ENCODE measurements at regions not wholly inside any gene's neighbourhood (a gene's known extent, or its start where the extent isn't known, plus 50 kb on each side); places are given as distances from the start of the nearest gene placed in this dataset.
"Not testable (repeated sequence)": the region's sequence is repeated elsewhere in the genome, so short reads cannot be mapped to it uniquely, and the experiment has no call there.

- H3K4me3 ChIP-seq (ENCODE audit: low read length), result no peak overlapping the region
- H3K79me2 ChIP-seq (replicated peaks; ENCODE audit: insufficient read depth, low read length), result no peaks in the 10 kb centered on the region
- no peaks in the 10 kb centered on the region for H3K36me3 ChIP-seq (ENCODE audit: insufficient read depth, low read length)
- no peaks in the 10 kb centered on the region for H3K9me2 ChIP-seq (ENCODE audit: insufficient read depth, low read length)
- no peaks in the 10 kb centered on the region for H4K20me1 ChIP-seq (ENCODE audit: insufficient read depth)
- no peaks in the 10 kb centered on the region for H3F3A ChIP-seq (ENCODE audit: insufficient read depth, low read length, poor library complexity, severe bottlenecking)
- H3K27me3 ChIP-seq (ENCODE audit: insufficient read depth, low read depth, low read length), result no peaks in the 10 kb centered on the region
- no peaks in the 10 kb centered on the region for H3K9me3 ChIP-seq (ENCODE audit: low read length)
- no peak overlapping the region for H3K4me2 ChIP-seq (ENCODE audit: low read length)
- H3K27ac ChIP-seq (ENCODE audit: low read length), result no peak overlapping the region
- H3K9ac ChIP-seq (ENCODE audit: low read length), result no peak overlapping the region
- TF ChIP-seq TAF1 (IDR thresholded peaks at IDR 0.05; ENCODE audit: low read depth) (no peak), REST (IDR thresholded peaks at IDR 0.05; ENCODE audit: borderline replicate concordance) (no peak), SMC3 (conservative IDR thresholded peaks at IDR 0.05; ENCODE audit: poor library complexity) (no peak), CTCF (IDR thresholded peaks at IDR 0.05; ENCODE audit: poor library complexity, severe bottlenecking) (no peak), POLR2AphosphoS5 (IDR thresholded peaks at IDR 0.05) (no peak), EP300 (conservative IDR thresholded peaks at IDR 0.05; ENCODE audit: poor library complexity, severe bottlenecking) (no peak), MXI1 (conservative IDR thresholded peaks at IDR 0.05; ENCODE audit: poor library complexity, severe bottlenecking) (no peak), RAD21 (conservative IDR thresholded peaks at IDR 0.05) (no peak), EZH2 (IDR thresholded peaks at IDR 0.05; ENCODE audit: borderline replicate concordance, insufficient read depth, low read length, poor library complexity, severe bottlenecking) (no peak)
- H2AFZ ChIP-seq (ENCODE audit: low read depth, low read length), result no peak overlapping the region
Observed at GRCh38 chrX:63576533-63576932, 208.5 kb downstream of the ARHGEF9 start.

GRCh38 chrX:63575700-63576099, 209.3 kb downstream of the ARHGEF9 start:
- not testable (repeated sequence) for H3F3A ChIP-seq (ENCODE audit: insufficient read depth, low read length, poor library complexity, severe bottlenecking); H2AFZ ChIP-seq (ENCODE audit: low read depth, low read length); H3K36me3 ChIP-seq (ENCODE audit: insufficient read depth, low read length); H3K27ac ChIP-seq (ENCODE audit: low read length); H3K4me2 ChIP-seq (ENCODE audit: low read length); H3K79me2 ChIP-seq (replicated peaks; ENCODE audit: insufficient read depth, low read length); H3K9me2 ChIP-seq (ENCODE audit: insufficient read depth, low read length); H3K9me3 ChIP-seq (ENCODE audit: low read length); H4K20me1 ChIP-seq (ENCODE audit: insufficient read depth); H3K9ac ChIP-seq (ENCODE audit: low read length); H3K27me3 ChIP-seq (ENCODE audit: insufficient read depth, low read depth, low read length); H3K4me3 ChIP-seq (ENCODE audit: low read length)

- Histone ChIP-seq H3K36me3 (ENCODE audit: insufficient read depth, low read length) (no peaks in the 10 kb centered on the region), H3K27me3 (ENCODE audit: insufficient read depth, low read depth, low read length) (no peaks in the 10 kb centered on the region), H3K4me3 (ENCODE audit: low read length) (no peak overlapping the region), H3K9me3 (ENCODE audit: low read length) (no peaks in the 10 kb centered on the region), H3K9me2 (ENCODE audit: insufficient read depth, low read length) (no peaks in the 10 kb centered on the region), H4K20me1 (ENCODE audit: insufficient read depth) (no peaks in the 10 kb centered on the region), H3K79me2 (replicated peaks; ENCODE audit: insufficient read depth, low read length) (no peaks in the 10 kb centered on the region), H3K4me2 (ENCODE audit: low read length) (no peak overlapping the region), H3K27ac (ENCODE audit: low read length) (no peak overlapping the region), H3K9ac (ENCODE audit: low read length) (no peak overlapping the region), H3F3A (ENCODE audit: insufficient read depth, low read length, poor library complexity, severe bottlenecking) (no peaks in the 10 kb centered on the region), H2AFZ (ENCODE audit: low read depth, low read length) (no peak overlapping the region)
- TF ChIP-seq TAF1 (IDR thresholded peaks at IDR 0.05; ENCODE audit: low read depth) (no peak), EZH2 (IDR thresholded peaks at IDR 0.05; ENCODE audit: borderline replicate concordance, insufficient read depth, low read length, poor library complexity, severe bottlenecking) (no peak), POLR2AphosphoS5 (IDR thresholded peaks at IDR 0.05) (no peak), CTCF (IDR thresholded peaks at IDR 0.05; ENCODE audit: poor library complexity, severe bottlenecking) (no peak), RAD21 (conservative IDR thresholded peaks at IDR 0.05) (no peak), REST (IDR thresholded peaks at IDR 0.05; ENCODE audit: borderline replicate concordance) (no peak), EP300 (conservative IDR thresholded peaks at IDR 0.05; ENCODE audit: poor library complexity, severe bottlenecking) (no peak), SMC3 (conservative IDR thresholded peaks at IDR 0.05; ENCODE audit: poor library complexity) (no peak), MXI1 (conservative IDR thresholded peaks at IDR 0.05; ENCODE audit: poor library complexity, severe bottlenecking) (no peak)
Observed at GRCh38 chrX:63566856-63567255, 215.7 kb upstream of the SPIN4 start.
